HL-60 (cell line): ENCODE measurements at regions not wholly inside any gene's neighbourhood (a gene's known extent, or its start where the extent isn't known, plus 50 kb on each side); places are given as distances from the start of the nearest gene placed in this dataset.

Experiments
- DNase-seq, 2 experiments: peaks; one replicate each; pipeline ENCODE4 v3.0.0-alpha.2; 2010 to 2020; ENCODE audit warnings: low read depth in 1 of 2, low spot score in 1 of 2
- H3K27ac ChIP-seq: fragments of 250-450 bp; sonication (Bioruptor Pico); replicated peaks from 2 replicates; pipeline ENCODE4 v1.5.1; 2020; ENCODE audit warnings: mild to moderate bottlenecking, moderate library complexity
- H3K27me3 ChIP-seq: fragments of 250-450 bp; sonication (Bioruptor Pico); 2 replicates; pipeline ENCODE4 v1.5.1; 2021; ENCODE audit warnings: mild to moderate bottlenecking, moderate library complexity; ENCODE audit not compliant: insufficient read depth, poor library complexity, severe bottlenecking
- H3K4me3 ChIP-seq: replicated peaks from 2 replicates; pipeline ENCODE4 v1.5.1; 2011; ENCODE audit warnings: mild to moderate bottlenecking, control low read depth, low read length; ENCODE audit not compliant: insufficient read depth
- GABPA ChIP-seq: IDR thresholded peaks from 2 replicates; pipeline ENCODE4 v1.6.1; 2012; ENCODE audit warnings: low read depth
- POLR2AphosphoS5 ChIP-seq: IDR thresholded peaks from 2 replicates; pipeline ENCODE4 v1.6.1; 2012; ENCODE audit warnings: low read depth
- SPI1 ChIP-seq: IDR thresholded peaks from 2 replicates; pipeline ENCODE4 v1.6.1; 2012; ENCODE audit warnings: low read depth, mild to moderate bottlenecking, borderline replicate concordance
- TF ChIP-seq, protein P1 (sequence below): IDR thresholded peaks from 2 replicates; pipeline ENCODE4 v1.6.1; 2012; ENCODE audit warnings: low read depth; ENCODE audit not compliant: insufficient replicate concordance
- TF ChIP-seq, protein P2 (sequence below): IDR thresholded peaks from one replicate; pipeline ENCODE4 v1.5.1; 2011; ENCODE audit warnings: low read length, control low read depth, inconsistent platforms; ENCODE audit not compliant: insufficient read depth

- no peak overlapping the region for H3K4me3 ChIP-seq
- no peaks in the 10 kb centered on the region for H3K27me3 ChIP-seq
- DNase-seq: no peak
- no peak overlapping the region for H3K27ac ChIP-seq
- TF ChIP-seq, protein P1, sequence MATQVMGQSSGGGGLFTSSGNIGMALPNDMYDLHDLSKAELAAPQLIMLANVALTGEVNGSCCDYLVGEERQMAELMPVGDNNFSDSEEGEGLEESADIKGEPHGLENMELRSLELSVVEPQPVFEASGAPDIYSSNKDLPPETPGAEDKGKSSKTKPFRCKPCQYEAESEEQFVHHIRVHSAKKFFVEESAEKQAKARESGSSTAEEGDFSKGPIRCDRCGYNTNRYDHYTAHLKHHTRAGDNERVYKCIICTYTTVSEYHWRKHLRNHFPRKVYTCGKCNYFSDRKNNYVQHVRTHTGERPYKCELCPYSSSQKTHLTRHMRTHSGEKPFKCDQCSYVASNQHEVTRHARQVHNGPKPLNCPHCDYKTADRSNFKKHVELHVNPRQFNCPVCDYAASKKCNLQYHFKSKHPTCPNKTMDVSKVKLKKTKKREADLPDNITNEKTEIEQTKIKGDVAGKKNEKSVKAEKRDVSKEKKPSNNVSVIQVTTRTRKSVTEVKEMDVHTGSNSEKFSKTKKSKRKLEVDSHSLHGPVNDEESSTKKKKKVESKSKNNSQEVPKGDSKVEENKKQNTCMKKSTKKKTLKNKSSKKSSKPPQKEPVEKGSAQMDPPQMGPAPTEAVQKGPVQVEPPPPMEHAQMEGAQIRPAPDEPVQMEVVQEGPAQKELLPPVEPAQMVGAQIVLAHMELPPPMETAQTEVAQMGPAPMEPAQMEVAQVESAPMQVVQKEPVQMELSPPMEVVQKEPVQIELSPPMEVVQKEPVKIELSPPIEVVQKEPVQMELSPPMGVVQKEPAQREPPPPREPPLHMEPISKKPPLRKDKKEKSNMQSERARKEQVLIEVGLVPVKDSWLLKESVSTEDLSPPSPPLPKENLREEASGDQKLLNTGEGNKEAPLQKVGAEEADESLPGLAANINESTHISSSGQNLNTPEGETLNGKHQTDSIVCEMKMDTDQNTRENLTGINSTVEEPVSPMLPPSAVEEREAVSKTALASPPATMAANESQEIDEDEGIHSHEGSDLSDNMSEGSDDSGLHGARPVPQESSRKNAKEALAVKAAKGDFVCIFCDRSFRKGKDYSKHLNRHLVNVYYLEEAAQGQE: no peak
- TF ChIP-seq SPI1: no peak
- no peak for TF ChIP-seq GABPA
- no peak for TF ChIP-seq POLR2AphosphoS5
- TF ChIP-seq, protein P2, sequence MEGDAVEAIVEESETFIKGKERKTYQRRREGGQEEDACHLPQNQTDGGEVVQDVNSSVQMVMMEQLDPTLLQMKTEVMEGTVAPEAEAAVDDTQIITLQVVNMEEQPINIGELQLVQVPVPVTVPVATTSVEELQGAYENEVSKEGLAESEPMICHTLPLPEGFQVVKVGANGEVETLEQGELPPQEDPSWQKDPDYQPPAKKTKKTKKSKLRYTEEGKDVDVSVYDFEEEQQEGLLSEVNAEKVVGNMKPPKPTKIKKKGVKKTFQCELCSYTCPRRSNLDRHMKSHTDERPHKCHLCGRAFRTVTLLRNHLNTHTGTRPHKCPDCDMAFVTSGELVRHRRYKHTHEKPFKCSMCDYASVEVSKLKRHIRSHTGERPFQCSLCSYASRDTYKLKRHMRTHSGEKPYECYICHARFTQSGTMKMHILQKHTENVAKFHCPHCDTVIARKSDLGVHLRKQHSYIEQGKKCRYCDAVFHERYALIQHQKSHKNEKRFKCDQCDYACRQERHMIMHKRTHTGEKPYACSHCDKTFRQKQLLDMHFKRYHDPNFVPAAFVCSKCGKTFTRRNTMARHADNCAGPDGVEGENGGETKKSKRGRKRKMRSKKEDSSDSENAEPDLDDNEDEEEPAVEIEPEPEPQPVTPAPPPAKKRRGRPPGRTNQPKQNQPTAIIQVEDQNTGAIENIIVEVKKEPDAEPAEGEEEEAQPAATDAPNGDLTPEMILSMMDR: no peak
Measured at GRCh38 chr14:86423214-86423613, 893.3 kb downstream of the FLRT2 start.

DNA sequence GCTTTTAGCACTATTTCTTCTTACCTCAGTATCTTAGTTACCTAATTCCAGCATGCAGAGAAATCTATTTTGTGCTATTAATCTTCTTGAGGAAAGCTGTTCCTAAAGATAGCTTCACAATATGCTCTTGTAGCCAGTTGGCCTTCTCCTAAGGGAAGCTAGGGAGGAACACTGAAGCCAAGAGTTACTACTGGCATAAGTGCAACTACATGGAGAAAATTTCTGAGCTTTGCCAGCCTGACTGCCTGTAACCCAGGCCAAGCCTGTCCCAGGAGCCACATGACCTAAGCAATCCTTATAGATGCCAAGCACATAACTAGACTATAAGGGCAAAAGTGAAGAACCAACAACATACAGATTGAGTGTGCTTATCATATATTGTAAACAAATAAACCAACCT is 890.2 kb downstream of the FLRT2 start:
- no peak overlapping the region for H3K4me3 ChIP-seq
- TF ChIP-seq GABPA: no peak
- TF ChIP-seq, protein P1: no peak
- TF ChIP-seq POLR2AphosphoS5: no peak
- TF ChIP-seq, protein P2: no peak
- no peak for TF ChIP-seq SPI1
- H3K27ac ChIP-seq: no peak overlapping the region
- H3K27me3 ChIP-seq: no peaks in the 10 kb centered on the region
- DNase-seq: no peak

DNA sequence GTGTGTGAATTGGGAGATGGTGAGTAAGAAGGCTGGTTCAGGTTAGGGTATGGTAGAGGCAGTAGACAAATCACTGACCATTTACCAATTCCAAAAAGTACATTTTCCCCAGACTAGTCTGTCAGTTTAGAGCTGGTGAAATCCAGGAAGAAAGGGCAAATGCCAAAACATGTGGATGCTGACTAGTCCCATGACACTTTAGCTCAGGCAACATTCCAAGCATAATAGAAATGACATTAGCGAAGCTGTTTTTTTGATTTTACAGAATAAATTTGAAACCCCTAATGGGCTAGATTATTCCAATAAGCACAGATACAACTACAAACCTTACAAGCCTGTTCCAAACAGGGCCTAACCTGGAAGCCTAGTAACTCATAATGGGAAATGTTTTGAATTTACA is 884.2 kb downstream of the FLRT2 start:
- Histone ChIP-seq H3K4me3 (no peak overlapping the region), H3K27ac (no peak overlapping the region), H3K27me3 (no peaks in the 10 kb centered on the region)
- DNase-seq: no peak
- TF ChIP-seq POLR2AphosphoS5 (no peak), SPI1 (no peak), GABPA (no peak)
- TF ChIP-seq, protein P1: no peak
- TF ChIP-seq, protein P2: no peak
